CD8-positive, alpha-beta memory T cell (primary cell): ENCODE measurements at regions not wholly inside any gene's neighbourhood (a gene's known extent, or its start where the extent isn't known, plus 50 kb on each side); places are given as distances from the start of the nearest gene placed in this dataset.

Source experiments
- CTCF ChIA-PET: fragments of 350-600 bp; sonication (Branson Sonifier 250); formaldehyde crosslinking; loops from one replicate; lab custom pipeline; 2021; ENCODE audit warnings: antibody characterized with exemption; lab: Charles Lee
- POLR2A ChIA-PET: fragments of 350-600 bp; sonication (Branson Sonifier 250); formaldehyde crosslinking; loops from one replicate; lab custom pipeline; 2021; ENCODE audit warnings: antibody characterized with exemption; lab: Charles Lee
- DNase-seq, 5 donors: peaks; one replicate each; pipeline versions ENCODE4 v3.0.0 to v3.0.0-alpha.2; 2020 to 2022; ENCODE audit warnings: mixed read lengths in 1 of 5
- H3K27ac ChIP-seq: one replicate; pipeline ENCODE4 v1.7.0; 2013; ENCODE audit warnings: low read depth, mild to moderate bottlenecking, low read length, moderate library complexity
- H3K27me3 ChIP-seq: 2 replicates; pipeline ENCODE4 v1.7.0; 2013; ENCODE audit warnings: low read length, mild to moderate bottlenecking; ENCODE audit not compliant: insufficient read depth, poor library complexity, severe bottlenecking
- H3K36me3 ChIP-seq: 2 replicates; pipeline ENCODE4 v1.7.0; 2013; ENCODE audit warnings: mild to moderate bottlenecking, low read length, moderate library complexity; ENCODE audit not compliant: insufficient read depth
- H3K4me1 ChIP-seq: 2 replicates; pipeline ENCODE4 v1.7.0; 2013; ENCODE audit warnings: mild to moderate bottlenecking, low read length, moderate library complexity; ENCODE audit not compliant: insufficient read depth
- H3K4me3 ChIP-seq: 2 replicates; pipeline ENCODE4 v1.7.0; 2013; ENCODE audit warnings: mild to moderate bottlenecking, low read length
- H3K9me3 ChIP-seq: 2 replicates; pipeline ENCODE4 v1.7.0; 2013; ENCODE audit warnings: mild to moderate bottlenecking, low read length
- H3K27ac Mint-ChIP-seq, 8 donors: one replicate each; pipeline ENCODE4 v1.8.0; 2020 to 2021; ENCODE audit warnings: mixed read lengths in 8 of 8, mild to moderate bottlenecking in 6 of 8, inconsistent platforms in 3 of 8, moderate library complexity in 3 of 8
- H3K27me3 Mint-ChIP-seq, 2 donors: one replicate each; pipeline ENCODE4 v1.8.0; 2020 to 2021; ENCODE audit warnings: mixed read lengths in 2 of 2, mild to moderate bottlenecking in 1 of 2, moderate library complexity in 1 of 2
- H3K36me3 Mint-ChIP-seq, 3 donors: one replicate each; pipeline ENCODE4 v1.8.0; 2020 to 2021; ENCODE audit warnings: mixed read lengths in 3 of 3, inconsistent platforms in 1 of 3, mild to moderate bottlenecking in 1 of 3
- H3K4me1 Mint-ChIP-seq, 3 donors: one replicate each; pipeline ENCODE4 v1.8.0; 2020 to 2021; ENCODE audit warnings: mixed read lengths in 3 of 3, inconsistent platforms in 1 of 3, mild to moderate bottlenecking in 1 of 3
- H3K4me3 Mint-ChIP-seq, 7 donors: one replicate each; pipeline ENCODE4 v1.8.0; 2020 to 2021; ENCODE audit warnings: mixed read lengths in 7 of 7, mild to moderate bottlenecking in 6 of 7, moderate library complexity in 4 of 7, inconsistent platforms in 2 of 7
- H3K9me3 Mint-ChIP-seq, 5 donors: one replicate each; pipeline ENCODE4 v1.8.0; 2020 to 2022; ENCODE audit warnings: mixed read lengths in 5 of 5, mild to moderate bottlenecking in 3 of 5, moderate library complexity in 2 of 5, inconsistent platforms in 1 of 5

DNA sequence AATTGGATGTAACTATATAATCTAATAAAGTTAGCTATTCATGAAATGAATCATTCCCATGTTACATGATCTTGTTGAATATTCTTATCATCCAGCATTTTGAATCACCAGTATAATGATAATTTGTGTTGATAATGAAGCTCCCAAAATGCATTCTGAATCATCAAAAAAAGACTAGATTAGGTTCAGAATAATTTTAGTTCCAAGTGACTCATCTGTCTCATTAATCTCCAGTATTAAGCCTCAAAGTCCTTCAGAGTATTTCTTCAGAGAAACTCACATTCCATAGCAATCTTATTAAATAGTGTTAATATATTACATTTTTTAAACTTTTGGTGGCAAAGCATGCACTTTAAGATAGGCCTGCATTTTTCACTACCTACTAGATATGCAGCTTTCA is 207.5 kb downstream of the SLITRK5 start:
- no peaks in the 10 kb centered on the region for H3K36me3 Mint-ChIP-seq
- CTCF ChIA-PET: no interaction called here

DNA sequence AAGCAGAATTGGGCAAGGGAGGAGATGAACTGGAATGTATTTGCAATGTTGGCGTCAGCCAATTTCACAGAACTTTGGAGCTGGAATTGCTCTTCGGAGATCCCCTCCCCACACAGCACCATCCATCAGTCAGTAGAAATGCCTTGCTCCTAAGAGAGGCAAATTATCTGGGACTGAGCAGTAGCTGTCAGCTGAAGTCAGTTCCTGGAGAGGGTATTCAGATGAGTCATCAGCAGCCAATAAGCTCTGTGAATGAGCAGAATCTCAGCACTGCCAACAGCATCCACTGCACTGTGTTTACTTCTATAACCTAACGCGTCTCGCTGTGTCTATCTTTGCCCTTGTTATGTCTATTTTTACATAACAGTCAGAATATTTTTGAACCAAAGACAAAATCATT is 213.7 kb downstream of the SLITRK5 start:
- Histone ChIP-seq H3K36me3 (no peaks in the 10 kb centered on the region), H3K27ac (no peak overlapping the region), H3K27me3 (no peaks in the 10 kb centered on the region), H3K4me3 (no peak overlapping the region), H3K9me3 (no peaks in the 10 kb centered on the region), H3K4me1 (no peaks in the 10 kb centered on the region)
- Mint-ChIP-seq H3K27ac (no peak overlapping the region), H3K9me3 (peaks cover 0 to 10% (median 6%) of the 10 kb centered on the region in 5 donors), H3K4me1 (no peaks in the 10 kb centered on the region), H3K27me3 (no peaks in the 10 kb centered on the region), H3K4me3 (no peak overlapping the region), H3K36me3 (no peaks in the 10 kb centered on the region)
- ChIA-PET POLR2A (no interaction called here), CTCF (no interaction called here)
- DNase-seq: no peak

More for the DNA sequence above, 207.5 kb downstream of the SLITRK5 start:
- Mint-ChIP-seq H3K27ac (no peak overlapping the region), H3K4me1 (no peaks in the 10 kb centered on the region), H3K27me3 (no peaks in the 10 kb centered on the region), H3K9me3 (peaks cover 0 to 11% (median 0%) of the 10 kb centered on the region in 5 donors), H3K4me3 (no peak overlapping the region)
- H3K27ac ChIP-seq: no peak overlapping the region
- H3K4me3 ChIP-seq: no peak overlapping the region
- no peaks in the 10 kb centered on the region for H3K9me3 ChIP-seq
- no peaks in the 10 kb centered on the region for H3K27me3 ChIP-seq
- POLR2A ChIA-PET: no interaction called here
- no peak for DNase-seq
- H3K36me3 ChIP-seq: no peaks in the 10 kb centered on the region
- H3K4me1 ChIP-seq: no peaks in the 10 kb centered on the region

DNA sequence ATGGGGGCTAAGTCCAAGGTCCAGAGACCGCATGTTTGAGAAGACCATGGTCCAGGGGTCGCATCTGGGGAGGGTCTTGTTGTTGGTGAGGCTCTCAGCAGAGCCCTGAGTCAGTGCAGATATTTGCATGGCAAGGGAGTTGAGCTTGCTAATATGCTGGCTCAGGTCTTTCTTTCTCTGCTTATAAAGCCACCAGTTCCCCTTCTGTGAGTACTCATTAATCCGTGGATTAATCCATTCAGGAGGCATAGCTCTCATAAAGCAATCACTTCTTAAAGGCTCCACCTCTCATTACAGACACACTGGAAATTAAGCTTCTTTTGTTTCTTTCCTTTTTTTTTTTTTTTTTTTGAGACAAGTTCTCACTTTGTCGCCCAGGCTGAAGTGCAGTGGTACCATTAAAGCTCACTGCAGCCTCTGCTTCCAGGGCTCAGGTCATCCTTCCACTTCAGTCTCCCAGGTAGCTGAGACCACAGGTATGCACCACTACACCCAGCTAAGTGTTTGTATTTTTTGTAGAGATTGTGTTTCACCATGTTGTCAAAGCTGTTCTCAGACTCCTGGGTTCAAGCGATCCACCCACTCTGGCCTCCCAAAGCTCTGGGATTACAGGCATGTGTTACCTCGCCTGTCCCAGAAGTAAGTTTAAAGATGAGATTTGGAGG is 216.4 kb downstream of the SLITRK5 start:
- no peaks in the 10 kb centered on the region for H3K4me1 Mint-ChIP-seq
- no peak overlapping the region for H3K27ac Mint-ChIP-seq
- H3K4me3 Mint-ChIP-seq: no peak overlapping the region
- ChIA-PET POLR2A (no interaction called here), CTCF (no interaction called here)
- H3K9me3 ChIP-seq: no peaks in the 10 kb centered on the region
- no peak overlapping the region for H3K4me3 ChIP-seq
- no peaks in the 10 kb centered on the region for H3K27me3 Mint-ChIP-seq
- H3K4me1 ChIP-seq: no peaks in the 10 kb centered on the region
- H3K9me3 Mint-ChIP-seq: peaks cover under 1 to 10% (median 6%) of the 10 kb centered on the region in 5 donors
- no peak overlapping the region for H3K27ac ChIP-seq
- no peak for DNase-seq
- H3K36me3 Mint-ChIP-seq: no peaks in the 10 kb centered on the region
- H3K27me3 ChIP-seq: no peaks in the 10 kb centered on the region
- no peaks in the 10 kb centered on the region for H3K36me3 ChIP-seq

DNA sequence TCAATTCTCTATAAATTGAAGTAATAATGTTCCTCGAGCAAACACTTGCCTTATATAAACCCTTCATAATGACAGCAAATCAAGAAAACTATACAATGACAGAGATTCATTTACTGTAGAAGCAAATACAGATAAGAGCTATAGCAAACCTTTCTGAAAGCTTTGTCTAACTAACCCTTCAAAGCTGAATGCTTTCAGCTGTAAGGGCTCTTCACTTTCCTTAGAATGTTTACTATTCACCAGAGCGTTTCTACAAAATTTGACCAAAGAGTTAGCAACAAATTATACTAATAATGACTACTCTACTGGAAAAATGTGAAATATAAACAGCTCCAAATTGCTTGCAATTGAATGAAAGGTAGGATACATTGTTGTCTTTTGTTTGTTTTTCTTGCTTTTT is 218.1 kb downstream of the SLITRK5 start:
- no peaks in the 10 kb centered on the region for H3K27me3 Mint-ChIP-seq
- no peaks in the 10 kb centered on the region for H3K36me3 Mint-ChIP-seq

DNA sequence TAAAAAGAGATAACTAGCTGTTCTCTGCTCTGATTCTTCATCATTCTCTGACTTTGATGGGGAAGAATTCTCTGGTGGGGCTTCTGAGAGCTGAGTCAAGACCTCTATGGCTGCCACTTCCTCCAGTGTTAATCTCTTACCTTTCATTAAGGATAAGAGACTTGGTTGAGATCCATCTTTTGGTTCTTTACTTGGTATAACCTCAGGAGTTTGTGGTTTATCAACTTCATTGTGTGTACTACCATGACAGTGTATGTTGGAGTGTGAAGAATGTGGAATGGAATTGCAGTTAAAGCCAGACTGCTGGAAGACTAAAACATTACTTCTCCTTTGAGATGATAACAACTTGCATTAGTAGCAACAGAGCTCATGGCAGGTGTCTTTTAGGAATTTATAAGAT is 222.0 kb downstream of the SLITRK5 start:
- H3K27me3 Mint-ChIP-seq: no peaks in the 10 kb centered on the region
- H3K27ac Mint-ChIP-seq: no peak overlapping the region
- H3K36me3 Mint-ChIP-seq: no peaks in the 10 kb centered on the region
- no peaks in the 10 kb centered on the region for H3K4me1 Mint-ChIP-seq
- no peak overlapping the region for H3K4me3 Mint-ChIP-seq
- H3K4me1 ChIP-seq: no peaks in the 10 kb centered on the region
- no peaks in the 10 kb centered on the region for H3K9me3 ChIP-seq
- ChIA-PET CTCF (no interaction called here), POLR2A (no interaction called here)
- H3K9me3 Mint-ChIP-seq: peaks cover 0 to 7% (median 5%) of the 10 kb centered on the region in 5 donors
- H3K27me3 ChIP-seq: no peaks in the 10 kb centered on the region
- H3K27ac ChIP-seq: no peak overlapping the region
- no peaks in the 10 kb centered on the region for H3K36me3 ChIP-seq
- no peak for DNase-seq
- H3K4me3 ChIP-seq: no peak overlapping the region

More for the DNA sequence above, 218.1 kb downstream of the SLITRK5 start:
- no peaks in the 10 kb centered on the region for H3K4me1 ChIP-seq
- no peak for DNase-seq
- ChIA-PET POLR2A (no interaction called here), CTCF (no interaction called here)
- H3K4me3 Mint-ChIP-seq: no peak overlapping the region
- no peaks in the 10 kb centered on the region for H3K4me1 Mint-ChIP-seq
- no peaks in the 10 kb centered on the region for H3K9me3 ChIP-seq
- H3K9me3 Mint-ChIP-seq: peaks cover 2 to 9% (median 4%) of the 10 kb centered on the region in 5 donors
- no peaks in the 10 kb centered on the region for H3K27me3 ChIP-seq
- no peak overlapping the region for H3K27ac Mint-ChIP-seq
- H3K36me3 ChIP-seq: no peaks in the 10 kb centered on the region
- no peak overlapping the region for H3K4me3 ChIP-seq
- H3K27ac ChIP-seq: no peak overlapping the region

DNA sequence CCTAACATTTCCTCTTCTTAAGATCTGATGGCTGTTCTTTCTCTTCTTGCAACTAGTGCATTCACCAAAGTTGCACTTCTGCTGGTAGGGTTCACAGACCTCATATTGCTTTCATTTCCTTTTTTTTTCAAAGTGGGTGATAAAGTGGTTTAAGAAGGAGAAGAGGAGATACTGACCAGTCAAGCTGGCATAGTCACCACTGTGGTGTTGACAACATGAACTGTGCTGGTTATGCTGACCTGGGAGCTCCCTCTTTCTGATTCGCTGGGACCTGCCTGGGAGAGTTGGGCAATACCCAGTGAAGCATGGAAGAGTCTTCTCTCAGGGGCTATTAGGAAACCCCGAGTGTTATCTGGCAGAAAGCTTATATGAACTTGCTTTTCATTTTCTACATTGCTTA is 222.9 kb downstream of the SLITRK5 start:
- H3K4me3 ChIP-seq: no peak overlapping the region
- Mint-ChIP-seq H3K4me3 (no peak overlapping the region), H3K9me3 (peaks cover 0 to 9% (median 5%) of the 10 kb centered on the region in 5 donors), H3K27me3 (no peaks in the 10 kb centered on the region), H3K27ac (peak overlapping the region in 1 of 8 donors; percentile 24), H3K4me1 (no peaks in the 10 kb centered on the region), H3K36me3 (no peaks in the 10 kb centered on the region)
- POLR2A ChIA-PET: no interaction called here
- no peaks in the 10 kb centered on the region for H3K36me3 ChIP-seq
- CTCF ChIA-PET: no interaction called here
- no peak for DNase-seq
- no peaks in the 10 kb centered on the region for H3K4me1 ChIP-seq
- H3K9me3 ChIP-seq: no peaks in the 10 kb centered on the region
- H3K27me3 ChIP-seq: no peaks in the 10 kb centered on the region
- no peak overlapping the region for H3K27ac ChIP-seq

DNA sequence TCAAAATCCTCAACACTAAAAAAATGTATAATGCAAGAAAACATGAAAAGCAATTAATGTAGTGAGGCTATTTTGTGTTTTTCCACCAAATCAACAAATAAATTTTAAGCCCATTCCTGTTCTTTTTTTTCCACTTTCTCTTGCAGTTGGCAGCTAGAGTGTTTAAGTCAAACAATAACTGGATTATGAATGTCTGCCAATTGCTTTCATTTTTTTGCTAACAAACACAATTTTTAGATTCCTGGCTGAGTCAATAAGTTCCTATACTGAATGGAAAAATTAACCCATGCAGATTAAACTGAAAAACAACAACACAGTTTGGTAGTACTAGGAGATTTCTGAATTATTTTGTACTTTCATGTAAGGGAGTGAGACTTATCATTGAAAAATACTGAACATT is 232.4 kb downstream of the SLITRK5 start:
- ChIA-PET POLR2A (no interaction called here), CTCF (no interaction called here)
- H3K27me3 ChIP-seq: no peaks in the 10 kb centered on the region
- no peaks in the 10 kb centered on the region for H3K27me3 Mint-ChIP-seq
- H3K36me3 ChIP-seq: no peaks in the 10 kb centered on the region
- DNase-seq: no peak
- H3K27ac Mint-ChIP-seq: no peak overlapping the region
- no peak overlapping the region for H3K4me3 Mint-ChIP-seq
- no peaks in the 10 kb centered on the region for H3K9me3 ChIP-seq
- no peaks in the 10 kb centered on the region for H3K36me3 Mint-ChIP-seq
- H3K4me3 ChIP-seq: no peak overlapping the region
- H3K4me1 ChIP-seq: no peaks in the 10 kb centered on the region
- no peaks in the 10 kb centered on the region for H3K4me1 Mint-ChIP-seq
- H3K9me3 Mint-ChIP-seq: peaks cover 0 to 22% (median 2%) of the 10 kb centered on the region in 5 donors
- no peak overlapping the region for H3K27ac ChIP-seq

DNA sequence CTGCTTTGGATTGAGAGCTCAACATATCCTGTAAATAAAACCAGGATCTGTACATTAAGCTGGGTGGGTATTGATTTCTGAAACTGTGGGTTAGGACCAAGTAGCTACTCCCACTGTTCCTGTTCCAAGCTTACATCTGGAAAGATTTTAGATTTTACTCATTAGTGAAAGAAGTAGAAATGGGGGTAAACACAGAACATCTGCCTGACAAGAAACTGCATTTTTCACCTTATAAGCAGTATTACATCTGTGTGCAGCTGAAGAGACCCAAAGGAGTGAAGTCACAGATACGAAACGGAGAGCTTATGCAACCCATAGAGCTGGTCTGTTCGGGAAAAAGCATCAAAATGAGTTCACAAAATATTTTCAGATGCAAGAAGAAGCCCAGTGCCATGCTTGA is 235.2 kb downstream of the SLITRK5 start:
- no peak overlapping the region for H3K27ac ChIP-seq
- H3K36me3 Mint-ChIP-seq: no peaks in the 10 kb centered on the region

More for the DNA sequence above, 235.2 kb downstream of the SLITRK5 start:
- ChIA-PET POLR2A (no interaction called here), CTCF (no interaction called here)
- no peaks in the 10 kb centered on the region for H3K4me1 ChIP-seq
- no peaks in the 10 kb centered on the region for H3K27me3 ChIP-seq
- no peaks in the 10 kb centered on the region for H3K27me3 Mint-ChIP-seq
- H3K4me3 Mint-ChIP-seq: no peak overlapping the region
- H3K4me1 Mint-ChIP-seq: no peaks in the 10 kb centered on the region
- H3K9me3 Mint-ChIP-seq: peaks cover 0 to 24% (median 3%) of the 10 kb centered on the region in 5 donors
- H3K4me3 ChIP-seq: no peak overlapping the region
- H3K9me3 ChIP-seq: no peaks in the 10 kb centered on the region
- H3K27ac Mint-ChIP-seq: no peak overlapping the region
- no peaks in the 10 kb centered on the region for H3K36me3 ChIP-seq
- no peak for DNase-seq
